ENCODE measurements at regions not wholly inside any gene's neighbourhood (a gene's known extent, or its start where the extent isn't known, plus 50 kb on each side); places are given as distances from the start of the nearest gene placed in this dataset.

GRCh38 chr3:54071601-54072000 lies 50.8 kb upstream of the CACNA2D3 start:
- DNase-seq (ENCODE audit: low spot score): no peak

GRCh38 chr3:54069961-54070360 lies 52.4 kb upstream of the CACNA2D3 start:
- no peak for DNase-seq (ENCODE audit: low spot score)

- DNase-seq (ENCODE audit: low spot score): no peak
These were observed 55.2 kb upstream of the CACNA2D3 start for GRCh38 chr3:54067055-54067698.

- no peak for DNase-seq (ENCODE audit: low spot score)
These were observed 56.1 kb upstream of the CACNA2D3 start for GRCh38 chr3:54066253-54066652.

GRCh38 chr3:54065586-54065985 lies 56.8 kb upstream of the CACNA2D3 start:
- DNase-seq (ENCODE audit: low spot score): no peak

- no peak for DNase-seq (ENCODE audit: low spot score)
These were observed 57.2 kb upstream of the CACNA2D3 start for GRCh38 chr3:54065140-54065539.

GRCh38 chr3:54064486-54064885 lies 57.9 kb upstream of the CACNA2D3 start:
- no peak for DNase-seq (ENCODE audit: low spot score)

GRCh38 chr3:54062546-54062945 lies 59.8 kb upstream of the CACNA2D3 start:
- no peak for DNase-seq (ENCODE audit: low spot score)

- DNase-seq (ENCODE audit: low spot score): no peak
These were observed 65.8 kb upstream of the CACNA2D3 start for GRCh38 chr3:54056521-54056920.

- no peak for DNase-seq (ENCODE audit: low spot score)
These were observed 68.5 kb upstream of the CACNA2D3 start for GRCh38 chr3:54053882-54054281.

GRCh38 chr3:54053211-54053610 lies 69.1 kb upstream of the CACNA2D3 start:
- peak; percentile 11 for DNase-seq (ENCODE audit: low spot score)

GRCh38 chr3:54047568-54047967 lies 74.8 kb upstream of the CACNA2D3 start:
- no peak for DNase-seq (ENCODE audit: low spot score)

GRCh38 chr3:54046641-54047214 lies 75.6 kb upstream of the CACNA2D3 start:
- DNase-seq (ENCODE audit: low spot score): no peak

- DNase-seq (ENCODE audit: low spot score): no peak
These were observed 77.1 kb upstream of the CACNA2D3 start for GRCh38 chr3:54045061-54045815.

GRCh38 chr3:54042259-54042823 lies 80.0 kb upstream of the CACNA2D3 start:
- DNase-seq (ENCODE audit: low spot score): no peak

- DNase-seq (ENCODE audit: low spot score): no peak
These were observed 81.9 kb upstream of the CACNA2D3 start for GRCh38 chr3:54040476-54040875.

GRCh38 chr3:54038391-54038790 lies 84.0 kb upstream of the CACNA2D3 start:
- no peak for DNase-seq (ENCODE audit: low spot score)

- DNase-seq (ENCODE audit: low spot score): no peak
These were observed 85.8 kb upstream of the CACNA2D3 start for GRCh38 chr3:54036543-54036942.

- no peak for DNase-seq (ENCODE audit: low spot score)
These were observed 87.4 kb upstream of the CACNA2D3 start for GRCh38 chr3:54034971-54035370.

GRCh38 chr3:54033761-54034160 lies 88.6 kb upstream of the CACNA2D3 start:
- no peak for DNase-seq (ENCODE audit: low spot score)

- DNase-seq (ENCODE audit: low spot score): no peak
These were observed 89.8 kb upstream of the CACNA2D3 start for GRCh38 chr3:54032598-54032997.

GRCh38 chr3:54028372-54028771 lies 94.0 kb upstream of the CACNA2D3 start:
- no peak for DNase-seq (ENCODE audit: low spot score)

GRCh38 chr3:54026543-54026942 lies 95.8 kb upstream of the CACNA2D3 start:
- peak; percentile 8 for DNase-seq (ENCODE audit: low spot score)

Measured in globus pallidus (tissue), 1 donor.